Occipital lobe (tissue), 1 donor: ENCODE measurements at regions not wholly inside any gene's neighbourhood (a gene's known extent, or its start where the extent isn't known, plus 50 kb on each side); places are given as distances from the start of the nearest gene placed in this dataset.
"Not testable (repeated sequence)": the region's sequence is repeated elsewhere in the genome, so short reads cannot be mapped to it uniquely, and the experiment has no call there.

ENCODE experiments used
- DNase-seq: peaks from one replicate; lab custom pipeline; 2025; lab: John Stamatoyannopoulos, UW

DNA sequence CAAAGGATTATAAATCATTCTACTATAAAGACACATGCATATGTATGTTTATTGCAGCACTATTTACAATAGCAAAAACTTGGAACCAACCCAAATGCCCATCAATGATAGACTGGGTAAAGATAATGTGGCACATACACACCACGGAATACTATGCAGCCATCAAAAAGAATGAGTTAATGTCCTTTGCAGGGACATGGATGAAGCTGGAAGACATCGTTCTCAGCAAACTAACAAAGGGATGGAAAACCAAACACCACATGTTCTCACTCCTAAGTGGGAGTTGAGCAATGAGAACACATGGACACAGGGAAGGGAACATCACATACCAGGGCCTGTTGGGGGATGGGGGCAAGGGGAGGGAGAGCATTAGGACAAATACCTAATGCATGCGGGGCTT is 133.2 kb downstream of the ATXN3L start:
- not testable (repeated sequence) for DNase-seq

DNA sequence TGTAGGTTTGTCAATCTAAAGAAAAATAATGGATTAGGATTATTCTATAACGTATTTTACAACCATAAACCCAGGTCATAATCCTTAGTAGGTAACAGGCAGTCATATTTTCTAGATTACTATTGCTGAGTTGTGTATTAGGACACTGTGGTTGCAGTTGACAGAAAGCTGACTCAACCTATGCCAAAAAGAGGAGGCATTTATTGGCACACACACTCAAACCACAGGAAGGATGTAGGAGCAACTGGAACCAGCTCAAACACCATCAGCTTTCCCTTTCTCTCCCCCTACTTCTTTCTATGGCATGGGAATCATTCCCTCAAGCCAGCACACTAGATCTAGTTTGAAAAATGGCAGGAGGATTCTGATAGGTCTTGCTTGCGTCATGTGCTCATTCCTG is 136.4 kb upstream of the FAM9C start:
- no peak for DNase-seq

DNA sequence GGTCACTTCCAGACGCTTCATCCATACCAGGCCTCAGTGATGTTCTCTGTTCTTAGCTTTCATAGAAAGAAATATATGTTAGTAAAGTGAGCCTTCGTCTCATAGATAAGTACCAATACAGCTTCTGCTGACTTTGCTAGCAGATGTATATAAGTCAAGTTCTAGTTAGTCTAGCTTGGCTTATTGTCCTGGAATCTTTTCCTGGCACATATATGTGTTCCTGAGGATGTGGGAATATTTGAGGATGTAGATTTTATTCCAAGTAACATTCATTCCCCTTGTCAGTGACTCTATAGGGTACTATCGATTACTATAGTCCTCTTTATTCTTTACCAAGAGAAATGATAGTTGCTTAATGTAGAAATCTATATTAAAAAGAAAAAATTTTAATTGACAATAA is 135.2 kb upstream of the FAM9C start:
- no peak for DNase-seq

GRCh38 chrX:13179100-13179499 is 134.7 kb upstream of the FAM9C start:
- no peak for DNase-seq

DNA sequence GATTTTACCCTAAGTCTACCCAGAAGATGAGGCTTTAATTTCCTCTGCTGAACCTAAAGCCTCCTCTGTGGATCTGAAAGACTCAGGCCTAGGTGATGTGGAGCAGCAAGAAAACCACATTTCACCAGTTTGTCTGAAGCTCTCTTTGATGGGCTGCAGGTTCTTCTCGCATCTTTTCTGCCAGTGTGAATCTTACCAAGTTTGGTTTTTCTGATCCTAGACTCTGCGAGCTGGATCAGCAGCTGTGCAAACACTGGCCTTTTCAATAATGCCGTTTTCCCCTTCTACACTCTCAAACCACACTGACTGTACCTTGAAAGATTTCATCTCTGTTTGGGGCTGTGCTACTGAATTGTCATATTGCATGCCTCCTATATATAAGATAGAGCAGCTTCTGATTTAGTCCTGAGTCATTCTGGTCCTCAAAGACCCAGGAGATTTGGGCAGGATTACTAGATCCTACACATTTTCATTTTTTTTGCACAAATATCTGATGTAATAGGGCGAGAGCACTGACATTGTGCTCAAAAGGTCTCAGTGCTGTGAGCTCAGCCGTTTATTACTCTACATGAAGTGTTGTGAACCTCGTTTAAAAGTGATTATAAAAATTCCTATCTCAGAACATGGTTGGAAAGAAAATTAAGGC is 133.6 kb upstream of the FAM9C start:
- DNase-seq: no peak

DNA sequence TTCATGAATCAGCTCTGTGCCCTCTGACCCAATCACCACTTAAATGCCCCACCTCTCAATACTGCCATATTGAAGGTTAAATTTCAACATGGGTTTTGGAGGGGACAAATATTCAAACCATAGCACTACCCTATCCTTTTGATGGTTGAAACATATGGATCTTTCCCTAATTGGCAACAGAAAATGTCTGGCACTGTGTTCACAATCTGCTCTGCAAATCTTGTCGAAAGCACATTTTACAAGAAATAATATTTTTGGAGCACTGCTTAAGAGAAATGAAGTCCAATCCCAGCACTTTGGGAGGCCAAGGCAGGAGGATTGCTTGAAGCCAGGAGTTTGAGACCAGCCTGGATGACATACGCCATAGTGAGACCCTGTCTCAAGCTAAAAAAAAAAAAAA is 130.6 kb upstream of the FAM9C start:
- DNase-seq: no peak

DNA sequence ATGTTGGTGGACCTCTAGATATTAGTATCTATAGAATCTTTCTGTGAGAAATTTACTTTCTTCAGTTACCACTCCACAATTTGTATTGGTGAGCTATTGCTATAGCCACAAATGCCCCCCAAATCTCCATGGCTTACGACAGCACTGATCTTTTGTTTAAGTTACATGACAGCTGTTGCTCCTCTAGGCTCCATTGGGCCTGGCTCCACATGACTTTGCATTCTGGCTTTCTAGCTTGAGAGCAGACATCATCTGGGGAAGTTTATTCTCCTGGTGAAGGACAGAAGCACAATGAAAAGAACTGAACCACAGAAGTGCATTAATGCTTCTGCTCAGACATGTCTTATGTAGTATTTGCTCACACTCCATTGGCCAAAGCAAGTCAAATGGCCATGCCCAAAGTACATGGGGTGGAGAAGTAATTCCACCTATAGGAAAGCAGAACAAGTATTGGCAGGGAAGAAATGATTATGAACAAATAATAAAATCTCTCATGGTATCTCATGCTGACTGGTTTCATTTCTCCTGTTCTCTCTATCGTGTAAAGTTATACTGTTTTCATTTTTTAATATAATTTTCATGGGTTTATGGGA is 126.6 kb upstream of the FAM9C start:
- DNase-seq: no peak

GRCh38 chrX:13169684-13170083 is 125.3 kb upstream of the FAM9C start:
- no peak for DNase-seq

GRCh38 chrX:13168269-13168668 is 123.8 kb upstream of the FAM9C start:
- DNase-seq: no peak

- no peak for DNase-seq
Measured at GRCh38 chrX:13167481-13168231, 123.2 kb upstream of the FAM9C start.

GRCh38 chrX:13165266-13166189 is 121.1 kb upstream of the FAM9C start:
- no peak for DNase-seq

DNA sequence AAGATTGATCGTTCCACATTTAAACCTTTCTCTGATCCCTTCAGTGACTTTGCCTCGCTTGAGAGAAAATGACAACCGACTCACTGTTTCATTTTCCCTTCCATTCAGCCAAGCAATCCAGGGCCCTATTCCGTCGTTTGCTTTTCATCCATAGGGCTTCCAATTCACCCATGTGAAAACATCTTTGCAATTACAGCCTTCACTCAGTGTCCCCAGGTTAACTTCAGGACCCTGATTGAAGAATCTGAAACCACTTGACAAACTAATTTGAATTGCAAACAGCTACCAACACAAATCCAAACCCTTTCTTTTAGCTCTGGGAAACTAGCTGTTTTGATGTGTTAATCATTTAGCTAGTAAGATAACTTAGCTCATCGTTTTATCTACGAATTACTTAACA is 120.2 kb upstream of the FAM9C start:
- no peak for DNase-seq

DNA sequence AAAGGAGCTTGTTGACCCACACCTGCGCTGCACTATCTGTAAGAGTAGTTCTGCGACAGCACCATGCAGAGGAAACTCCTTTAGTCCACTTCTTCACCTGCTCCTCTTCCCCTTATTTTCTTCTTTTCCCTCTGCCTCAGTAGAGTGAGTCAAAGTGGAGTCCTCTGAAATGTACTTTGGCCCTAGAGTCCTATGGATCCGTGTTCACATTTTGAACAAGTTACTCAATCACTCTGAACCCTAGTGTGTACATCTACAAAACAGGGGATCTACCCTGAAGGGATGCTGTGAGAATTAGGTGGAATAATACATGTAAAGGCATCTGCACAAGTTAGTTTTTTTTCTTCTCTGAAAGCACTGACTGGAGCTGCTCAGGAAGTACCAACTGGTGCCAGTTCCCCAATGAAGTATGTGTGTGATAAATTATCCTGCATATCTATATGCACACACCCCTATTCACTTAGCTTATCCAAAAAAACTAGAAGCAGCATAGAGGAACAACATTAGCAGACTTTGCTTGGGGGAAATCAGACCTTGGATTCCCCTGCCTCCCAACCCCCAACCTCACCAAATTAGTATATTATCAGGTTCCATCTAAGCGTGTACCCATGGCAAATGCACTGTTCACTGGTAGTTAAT is 118.5 kb upstream of the FAM9C start:
- no peak for DNase-seq

- no peak for DNase-seq
Measured at GRCh38 chrX:13159886-13160285, 115.5 kb upstream of the FAM9C start.

GRCh38 chrX:13158911-13159310 is 114.5 kb upstream of the FAM9C start:
- no peak for DNase-seq

GRCh38 chrX:13155550-13155949 is 111.1 kb upstream of the FAM9C start:
- DNase-seq: not testable (repeated sequence)

GRCh38 chrX:13153796-13154195 is 109.4 kb upstream of the FAM9C start:
- no peak for DNase-seq

DNA sequence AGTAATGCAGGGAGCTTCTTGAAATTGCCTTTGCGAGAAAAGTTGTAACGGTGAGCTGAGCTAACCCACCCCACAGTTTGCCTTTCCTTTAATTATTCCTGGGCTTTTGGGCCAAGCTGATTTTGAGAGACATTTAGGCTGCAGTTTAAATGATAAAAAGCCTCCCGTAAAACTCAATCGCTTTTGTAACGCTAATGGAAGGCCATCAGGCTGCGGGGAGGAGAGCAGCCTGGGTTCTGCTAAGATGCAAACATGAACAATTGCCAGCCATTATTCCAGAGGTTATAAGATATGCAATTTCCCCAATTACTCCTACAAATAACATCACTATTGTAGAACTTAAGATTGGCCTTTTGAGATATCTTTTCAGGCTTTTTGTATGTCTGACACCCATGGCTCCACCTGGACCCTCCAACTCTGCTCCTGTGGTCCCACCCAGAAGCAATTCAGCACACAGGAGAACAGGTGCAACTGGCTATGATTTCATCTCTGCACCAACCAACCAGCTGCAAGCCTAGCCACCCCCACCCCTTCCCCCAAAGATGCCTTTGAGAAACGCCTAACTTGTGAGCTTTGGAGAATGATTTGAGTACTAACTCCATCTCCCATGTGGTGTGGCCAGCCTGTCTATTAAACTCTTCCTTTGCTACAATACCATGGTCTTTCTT is 108.2 kb upstream of the FAM9C start:
- no peak for DNase-seq

DNA sequence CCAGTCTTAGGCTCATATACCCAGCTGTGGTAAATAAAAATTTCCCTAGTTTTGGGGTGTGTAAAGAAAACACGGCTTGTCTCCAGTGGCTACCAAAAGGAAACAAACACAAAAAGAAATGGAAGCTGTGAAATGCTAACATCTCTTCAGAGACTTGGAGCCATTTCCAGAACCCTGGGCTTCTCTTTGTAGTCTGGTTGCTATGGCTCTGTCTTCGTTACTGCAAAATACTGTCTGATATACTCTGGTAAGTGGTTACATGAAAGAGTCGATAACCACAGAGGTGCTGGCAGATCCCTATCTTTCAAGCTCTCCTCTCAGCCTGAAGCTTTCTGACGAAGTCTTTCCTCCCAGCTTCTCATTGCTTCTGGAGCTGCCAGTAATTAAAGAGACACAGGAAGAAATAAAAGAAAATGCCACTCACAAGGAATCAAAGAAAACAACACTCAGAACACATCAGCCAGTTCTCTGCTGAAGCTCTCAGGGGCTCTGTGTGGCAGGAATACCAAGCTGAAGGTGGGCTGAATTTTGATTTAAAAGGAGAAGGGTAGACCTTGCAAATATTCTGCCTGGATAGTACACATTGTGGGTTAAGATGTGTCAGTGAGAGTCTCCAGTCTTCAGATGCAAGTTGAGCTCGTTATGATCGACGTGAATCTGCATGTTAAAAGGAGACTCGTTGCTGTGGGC is 107.6 kb upstream of the FAM9C start:
- no peak for DNase-seq

- no peak for DNase-seq
Measured at GRCh38 chrX:13149702-13150350, 105.4 kb upstream of the FAM9C start.
